HK-2 (cell line): ENCODE measurements at regions not wholly inside any gene's neighbourhood (a gene's known extent, or its start where the extent isn't known, plus 50 kb on each side); places are given as distances from the start of the nearest gene placed in this dataset.
A peak's percentile ranks its signal among the peaks of the same experiment; 100 is the strongest.

Source experiments
- DNase-seq: peaks from one replicate; pipeline ENCODE4 v3.0.0-alpha.2; 2018; ENCODE audit not compliant: unreplicated experiment

GRCh38 chr4:128528793-128529553, 241.4 kb upstream of the PGRMC2 start:
- peak; percentile 74 for DNase-seq

- DNase-seq: no peak
These were observed 240.4 kb upstream of the PGRMC2 start for GRCh38 chr4:128527946-128528576.

GRCh38 chr4:128527351-128527750, 239.7 kb upstream of the PGRMC2 start:
- DNase-seq: no peak

GRCh38 chr4:128525992-128526630, 238.5 kb upstream of the PGRMC2 start:
- DNase-seq: no peak

- peak; percentile 54 for DNase-seq
These were observed 237.8 kb upstream of the PGRMC2 start for GRCh38 chr4:128525387-128525786.

- DNase-seq: peak; percentile 73
These were observed 236.7 kb upstream of the PGRMC2 start for GRCh38 chr4:128524311-128524710.

GRCh38 chr4:128521648-128522111, 234.1 kb upstream of the PGRMC2 start:
- DNase-seq: no peak

- DNase-seq: no peak
These were observed 233.5 kb upstream of the PGRMC2 start for GRCh38 chr4:128521156-128521555.

- no peak for DNase-seq
These were observed 231.7 kb upstream of the PGRMC2 start for GRCh38 chr4:128519163-128519830.

GRCh38 chr4:128517739-128518510, 230.3 kb upstream of the PGRMC2 start:
- peak; percentile 70 for DNase-seq

- no peak for DNase-seq
These were observed 229.6 kb upstream of the PGRMC2 start for GRCh38 chr4:128517096-128517738.

- no peak for DNase-seq
These were observed 228.8 kb upstream of the PGRMC2 start for GRCh38 chr4:128516301-128516969.

- no peak for DNase-seq
These were observed 226.3 kb upstream of the PGRMC2 start for GRCh38 chr4:128513664-128514484.

- no peak for DNase-seq
These were observed 225.2 kb upstream of the PGRMC2 start for GRCh38 chr4:128512767-128513322.

GRCh38 chr4:128512161-128512560, 224.5 kb upstream of the PGRMC2 start:
- no peak for DNase-seq

GRCh38 chr4:128510850-128511249, 223.2 kb upstream of the PGRMC2 start:
- DNase-seq: no peak

- DNase-seq: no peak
These were observed 215.4 kb upstream of the PGRMC2 start for GRCh38 chr4:128502818-128503527.

- DNase-seq: no peak
These were observed 213.6 kb upstream of the PGRMC2 start for GRCh38 chr4:128501239-128501638.
